Hematopoietic multipotent progenitor cell treated with erythropoietin and hydrocortisone succinate and interleukin-3 and kit ligand, for 6 days (in vitro differentiated cells): ENCODE measurements at regions not wholly inside any gene's neighbourhood (a gene's known extent, or its start where the extent isn't known, plus 50 kb on each side); places are given as distances from the start of the nearest gene placed in this dataset.
"Not testable (repeated sequence)": the region's sequence is repeated elsewhere in the genome, so short reads cannot be mapped to it uniquely, and the experiment has no call there.

ENCODE experiments used
- DNase-seq: peaks from one replicate; pipeline ENCODE4 v3.0.0-alpha.2; 2015

GRCh38 chr5:82523633-82524032 is 245.5 kb upstream of the RPS23 start:
- DNase-seq: no peak

GRCh38 chr5:82522897-82523296 is 244.7 kb upstream of the RPS23 start:
- DNase-seq: no peak

DNA sequence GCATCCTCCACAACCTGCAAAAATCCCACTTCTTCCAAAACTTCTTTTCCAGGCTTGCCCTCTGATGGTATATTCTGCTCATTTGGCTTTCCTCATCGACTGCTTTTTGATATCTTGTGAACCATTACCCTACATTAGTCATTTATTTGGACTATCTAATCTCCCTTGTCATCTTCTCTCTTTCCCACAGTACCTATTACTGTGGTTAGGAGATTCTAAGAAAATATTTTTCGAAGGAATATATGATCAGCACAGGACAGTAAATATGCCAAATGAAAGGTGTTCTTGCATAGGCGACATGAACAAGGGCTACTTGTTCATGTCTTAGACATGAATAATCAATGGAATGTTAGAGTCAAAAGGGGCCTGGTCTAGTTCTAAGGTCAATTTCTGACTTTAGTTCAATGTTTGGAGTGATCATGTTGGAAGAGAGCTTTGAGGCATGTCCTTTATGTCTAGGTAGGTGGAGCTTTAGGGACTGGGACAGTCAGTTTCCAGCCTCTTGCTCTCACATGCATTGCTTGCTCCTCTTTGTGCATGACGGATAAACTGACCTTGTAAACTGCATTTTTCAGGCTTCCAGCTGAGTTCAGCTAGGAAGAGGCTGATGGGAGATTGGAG is 243.4 kb upstream of the RPS23 start:
- DNase-seq: no peak

DNA sequence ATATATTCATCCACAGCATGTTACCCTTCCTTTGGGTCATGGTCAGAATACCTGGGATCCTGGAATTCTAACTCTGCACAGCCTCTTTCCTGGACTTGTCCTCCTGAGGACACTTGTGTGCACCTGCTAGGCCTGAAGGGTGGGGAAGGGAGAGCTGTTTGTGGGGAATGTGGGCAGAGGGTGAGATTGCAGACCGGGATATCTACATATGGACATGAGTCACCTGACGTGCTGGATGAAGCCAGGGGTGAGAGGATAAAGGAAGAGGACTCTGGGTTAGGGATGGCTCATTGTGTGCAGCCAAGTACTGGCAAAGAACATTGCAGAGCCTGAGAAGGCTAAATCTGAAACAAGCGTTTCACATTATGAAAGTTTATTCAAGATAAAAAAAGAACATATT is 241.4 kb upstream of the RPS23 start:
- DNase-seq: no peak

- DNase-seq: no peak
These were observed 239.5 kb upstream of the RPS23 start for GRCh38 chr5:82517544-82518075.

- no peak for DNase-seq
These were observed 235.6 kb upstream of the RPS23 start for GRCh38 chr5:82513738-82514137.

DNA sequence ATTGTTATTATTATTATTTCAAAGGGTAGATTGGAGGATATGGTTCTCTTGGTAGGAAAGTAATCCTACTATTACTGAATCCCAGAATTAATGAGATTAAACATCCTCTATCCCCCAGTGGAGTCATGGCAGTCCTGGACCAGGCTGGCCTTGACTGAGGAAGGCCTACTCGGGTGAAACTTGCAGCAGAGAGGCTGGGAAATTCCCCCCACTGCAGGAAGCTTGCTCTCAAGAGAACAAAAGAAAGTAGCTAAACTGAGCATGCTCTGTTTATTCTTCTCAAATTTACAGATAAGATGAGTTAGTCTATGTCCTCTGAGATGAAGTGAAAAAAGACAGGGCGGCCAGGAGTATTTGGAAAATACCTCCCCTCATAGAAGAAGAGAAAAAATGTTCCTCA is 233.9 kb upstream of the RPS23 start:
- no peak for DNase-seq

DNA sequence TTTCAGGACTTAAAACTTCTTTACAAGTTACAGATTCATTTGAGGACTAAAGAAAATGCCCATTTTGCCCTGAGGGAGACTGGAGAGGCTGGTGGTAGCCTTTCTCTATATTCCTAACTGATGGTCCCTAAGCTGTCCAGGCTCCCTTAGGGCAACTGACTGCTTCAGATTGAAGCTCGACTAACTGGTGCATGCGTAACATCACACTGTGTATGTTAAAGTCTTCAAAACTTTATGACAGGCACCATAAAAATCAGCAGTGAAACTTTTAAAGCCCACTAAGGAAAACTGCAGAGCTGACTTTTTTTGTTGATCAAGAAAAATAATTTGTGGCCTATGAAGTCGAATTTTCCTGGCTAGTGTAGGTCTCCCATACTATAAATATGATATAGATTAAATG is 233.0 kb upstream of the RPS23 start:
- no peak for DNase-seq

DNA sequence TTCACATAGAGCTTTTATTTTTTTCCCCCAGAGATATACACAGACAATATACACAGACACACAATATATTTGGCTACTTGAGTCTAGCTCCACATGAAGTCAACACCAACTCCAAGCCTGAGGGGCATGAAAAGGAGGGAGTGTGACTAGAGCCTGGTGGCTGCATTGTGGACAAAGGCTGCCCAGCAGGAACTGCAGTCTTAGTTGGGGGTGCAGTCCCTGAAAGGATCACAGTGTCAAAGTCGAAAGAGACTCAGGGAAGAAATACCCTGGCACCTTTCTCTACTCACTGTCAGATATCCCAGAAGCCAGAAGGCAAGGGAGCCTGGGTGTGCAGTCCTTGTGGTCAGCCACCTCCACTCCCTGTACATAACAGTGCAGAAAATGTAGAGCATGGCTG is 231.6 kb upstream of the RPS23 start:
- no peak for DNase-seq

DNA sequence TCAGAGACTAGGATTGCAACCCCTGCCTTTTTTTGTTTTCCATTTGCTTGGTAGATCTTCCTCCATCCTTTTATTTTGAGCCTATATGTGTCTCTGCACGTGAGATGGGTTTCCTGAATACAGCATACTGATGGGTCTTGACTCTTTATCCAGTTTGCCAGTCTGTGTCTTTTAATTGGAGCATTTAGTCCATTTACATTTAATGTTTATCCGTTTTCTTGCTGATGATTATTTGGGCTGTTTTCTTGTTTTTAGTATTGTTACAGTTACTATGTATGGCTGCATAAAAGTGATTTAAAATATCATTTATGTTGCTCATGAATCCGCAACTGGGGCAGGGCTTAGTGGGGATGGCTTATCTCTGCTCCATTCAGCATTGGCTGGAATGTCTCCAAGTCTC is 228.2 kb upstream of the RPS23 start:
- DNase-seq: not testable (repeated sequence)

GRCh38 chr5:82499725-82500244 is 221.6 kb upstream of the RPS23 start:
- no peak for DNase-seq

GRCh38 chr5:82497242-82497641 is 219.1 kb upstream of the RPS23 start:
- no peak for DNase-seq

DNA sequence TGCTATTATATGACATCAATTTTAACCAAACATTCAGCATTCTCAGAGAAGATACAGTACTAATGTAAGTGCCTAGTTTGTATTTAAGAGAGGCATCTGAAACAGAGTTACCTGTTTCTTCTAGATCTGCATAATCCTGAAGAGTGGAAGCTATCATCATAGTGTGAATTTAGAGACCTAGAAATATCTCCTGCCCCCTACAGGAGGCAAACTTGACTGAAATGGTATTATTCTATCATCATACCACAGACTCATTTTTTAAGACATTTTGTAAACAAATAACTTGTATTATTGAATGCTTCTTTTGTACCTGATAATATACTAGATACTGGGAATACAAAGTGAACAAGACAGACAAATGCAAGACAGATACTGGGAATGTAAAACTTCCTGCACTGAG is 216.8 kb upstream of the RPS23 start:
- DNase-seq: no peak

- no peak for DNase-seq
These were observed 215.1 kb upstream of the RPS23 start for GRCh38 chr5:82493221-82493620.

GRCh38 chr5:82491397-82491796 is 213.2 kb upstream of the RPS23 start:
- DNase-seq: no peak

DNA sequence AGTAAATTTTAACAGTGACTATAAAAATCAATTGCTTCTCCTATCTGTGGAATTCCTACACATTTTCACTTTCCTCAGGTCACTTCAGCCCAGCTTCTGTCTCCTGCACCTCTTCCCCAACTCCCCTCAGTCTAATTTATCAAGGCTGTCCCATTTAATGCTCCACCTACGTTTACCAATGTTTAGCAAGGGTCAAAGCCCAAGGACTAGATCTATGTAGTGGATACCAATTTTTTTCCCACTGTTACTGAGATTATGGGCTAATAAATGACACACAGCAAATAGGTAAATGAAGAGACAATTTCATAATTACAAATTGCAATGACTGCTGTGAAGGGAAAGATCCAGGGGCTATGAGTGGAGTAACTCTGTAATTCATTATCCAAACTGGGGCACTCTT is 211.5 kb upstream of the RPS23 start:
- no peak for DNase-seq

DNA sequence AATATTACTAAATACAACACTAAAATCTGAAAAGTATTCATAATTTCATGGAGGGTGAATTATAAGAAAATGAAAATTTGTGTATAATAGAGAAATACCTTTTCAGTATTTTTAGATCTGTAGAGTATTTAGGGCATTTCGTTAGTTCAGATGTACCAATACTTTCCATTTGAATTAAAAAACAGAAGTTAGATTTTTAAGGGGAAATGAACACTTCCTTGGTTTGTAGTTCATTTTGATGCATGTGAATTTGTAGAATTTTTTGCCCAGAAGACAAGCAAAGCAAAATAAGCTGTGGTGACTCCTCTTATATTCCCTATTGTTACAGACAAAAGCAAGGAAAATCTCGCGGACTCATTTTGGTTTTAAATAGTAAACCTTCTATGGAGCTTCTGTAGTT is 209.0 kb upstream of the RPS23 start:
- DNase-seq: no peak

GRCh38 chr5:82480331-82480730 is 202.2 kb upstream of the RPS23 start:
- DNase-seq: no peak

- no peak for DNase-seq
These were observed 198.0 kb upstream of the RPS23 start for GRCh38 chr5:82476155-82476554.

- no peak for DNase-seq
These were observed 195.1 kb upstream of the RPS23 start for GRCh38 chr5:82473262-82473661.

GRCh38 chr5:82470185-82470994 is 192.2 kb upstream of the RPS23 start:
- no peak for DNase-seq

DNA sequence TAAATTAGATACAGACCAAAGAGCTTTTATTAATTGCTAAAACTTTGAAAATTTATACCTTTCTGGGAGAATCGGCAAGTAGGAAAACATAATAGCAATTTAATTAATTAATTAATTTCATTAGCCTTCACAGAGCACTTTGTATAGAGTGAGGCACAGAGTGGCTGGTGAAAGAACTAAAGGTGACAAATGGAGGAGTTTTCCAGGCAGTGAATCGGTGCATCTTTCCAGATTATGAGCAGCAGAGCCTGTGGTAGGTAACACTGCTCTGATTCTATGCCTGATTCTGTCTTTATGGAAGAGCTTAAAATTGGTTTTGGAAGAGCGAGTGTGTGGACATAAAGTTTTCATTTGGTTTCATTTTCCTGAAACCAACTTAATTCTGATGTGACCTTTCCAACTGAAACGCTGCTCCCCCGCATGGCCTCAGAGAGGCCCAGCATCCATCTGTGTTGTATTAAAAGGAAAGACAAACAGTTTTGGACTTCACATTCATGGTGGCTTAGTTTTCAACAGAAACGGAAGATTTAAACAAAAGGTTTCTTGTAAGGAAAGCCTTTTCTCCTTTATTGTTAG is 188.9 kb upstream of the RPS23 start:
- DNase-seq: no peak

DNA sequence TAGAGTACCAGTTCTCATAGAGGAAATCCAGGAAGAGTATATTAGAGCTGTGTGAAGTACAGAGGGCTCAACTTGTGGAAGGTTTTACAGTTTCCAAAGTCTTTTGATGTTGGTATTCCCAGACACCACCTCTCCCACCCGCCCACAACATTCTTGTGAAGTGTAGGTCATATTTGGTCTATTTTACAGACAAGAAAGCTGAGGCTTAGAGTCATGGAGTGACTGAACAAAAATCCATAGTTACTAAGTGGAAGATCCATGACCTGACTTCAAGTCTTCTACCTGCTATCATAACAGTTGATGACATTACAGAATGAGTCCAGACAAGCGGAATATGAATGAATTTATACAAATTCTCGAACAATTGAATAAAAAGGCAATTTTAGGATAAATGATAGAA is 187.1 kb upstream of the RPS23 start:
- no peak for DNase-seq

DNA sequence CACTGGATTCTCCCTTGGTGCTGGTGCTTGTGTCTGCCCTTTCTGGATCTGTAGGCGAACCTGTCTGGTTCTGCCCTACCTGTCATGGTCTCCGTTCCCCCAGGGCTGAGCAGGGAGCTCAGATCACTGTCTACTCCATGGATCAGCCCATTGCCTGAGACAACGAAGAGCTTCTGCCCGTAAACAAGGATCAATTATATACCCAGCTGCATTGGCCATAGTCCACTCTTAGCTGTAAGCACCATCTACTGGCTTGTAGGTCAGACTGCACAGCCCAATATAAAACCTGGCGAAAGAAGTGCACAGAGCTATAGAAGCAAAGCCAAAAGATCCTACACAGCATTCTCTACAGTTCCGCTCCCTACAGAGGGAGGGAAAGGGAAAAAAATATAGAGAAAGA is 181.5 kb upstream of the RPS23 start:
- DNase-seq: no peak
